H9 (cell line): ENCODE measurements at regions not wholly inside any gene's neighbourhood (a gene's known extent, or its start where the extent isn't known, plus 50 kb on each side); places are given as distances from the start of the nearest gene placed in this dataset.

Experiments used
- DNase-seq: peaks from one replicate; pipeline ENCODE4 v3.0.0-alpha.2; 2017
- H2AFZ ChIP-seq: one replicate; pipeline ENCODE4 v1.6.1; 2013; ENCODE audit warnings: mild to moderate bottlenecking, low read length, control low read depth, moderate library complexity
- H2AK5ac ChIP-seq: 2 replicates; pipeline ENCODE4 v1.6.1; 2013; ENCODE audit warnings: low read length, control low read depth, mixed read lengths; ENCODE audit not compliant: insufficient read length
- H2BK120ac ChIP-seq: one replicate; pipeline ENCODE4 v1.6.1; 2013; ENCODE audit warnings: low read depth, mild to moderate bottlenecking, low read length, control low read depth, inconsistent platforms; ENCODE audit not compliant: poor library complexity, severe bottlenecking
- H2BK12ac ChIP-seq: 2 replicates; pipeline ENCODE4 v1.6.1; 2013; ENCODE audit warnings: low read length, control low read depth, mixed read lengths, low read depth; ENCODE audit not compliant: insufficient read length
- H2BK15ac ChIP-seq: 2 replicates; pipeline ENCODE4 v1.6.1; 2013; ENCODE audit warnings: low read depth, low read length, control low read depth
- H2BK20ac ChIP-seq: one replicate; pipeline ENCODE4 v1.6.1; 2013; ENCODE audit warnings: low read depth, mild to moderate bottlenecking, low read length, control low read depth, inconsistent platforms; ENCODE audit not compliant: poor library complexity, severe bottlenecking
- H2BK5ac ChIP-seq: 2 replicates; pipeline ENCODE4 v1.6.1; 2013; ENCODE audit warnings: low read length, control low read depth, mixed read lengths; ENCODE audit not compliant: insufficient read length
- H3K14ac ChIP-seq: 2 replicates; pipeline ENCODE4 v1.6.1; 2013; ENCODE audit warnings: low read length, control low read depth; ENCODE audit not compliant: insufficient read depth
- H3K18ac ChIP-seq: 2 replicates; pipeline ENCODE4 v1.6.1; 2013; ENCODE audit warnings: low read depth, mild to moderate bottlenecking, mixed read lengths, low read length, control low read depth; ENCODE audit not compliant: insufficient read length
- H3K23ac ChIP-seq: 2 replicates; pipeline ENCODE4 v1.6.1; 2013; ENCODE audit warnings: low read length, control low read depth, mixed read lengths, low read depth; ENCODE audit not compliant: insufficient read length
- H3K23me2 ChIP-seq: 2 replicates; pipeline ENCODE4 v1.6.1; 2013; ENCODE audit warnings: low read depth, mild to moderate bottlenecking, mixed read lengths, low read length, control low read depth; ENCODE audit not compliant: insufficient read length, poor library complexity, severe bottlenecking
- H3K27ac ChIP-seq: 2 replicates; pipeline ENCODE4 v1.5.1; 2013; ENCODE audit warnings: low read length, control low read depth, mixed read lengths, low read depth; ENCODE audit not compliant: insufficient read length
- H3K27me3 ChIP-seq: 2 replicates; pipeline ENCODE4 v1.6.1; 2013; ENCODE audit warnings: low read length, control low read depth, inconsistent platforms; ENCODE audit not compliant: insufficient read depth
- H3K4ac ChIP-seq: 2 replicates; pipeline ENCODE4 v1.6.1; 2013; ENCODE audit warnings: low read depth, mild to moderate bottlenecking, control low read depth, inconsistent platforms, low read length, moderate library complexity
- H3K4me1 ChIP-seq: 2 replicates; pipeline ENCODE4 v1.6.1; 2013; ENCODE audit warnings: low read length, control low read depth, inconsistent platforms; ENCODE audit not compliant: insufficient read depth
- H3K4me2 ChIP-seq: 2 replicates; pipeline ENCODE4 v1.6.1; 2013; ENCODE audit warnings: low read length, control low read depth, mixed read lengths; ENCODE audit not compliant: insufficient read length, insufficient read depth
- H3K56ac ChIP-seq: 2 replicates; pipeline ENCODE4 v1.6.1; 2013; ENCODE audit warnings: low read depth, mild to moderate bottlenecking, mixed read lengths, low read length, control low read depth; ENCODE audit not compliant: insufficient read length
- H3K79me1 ChIP-seq: 2 replicates; pipeline ENCODE4 v1.6.1; 2013; ENCODE audit warnings: low read depth, mild to moderate bottlenecking, moderate library complexity, low read length, control low read depth, inconsistent platforms; ENCODE audit not compliant: insufficient read depth, poor library complexity, severe bottlenecking
- H3K79me2 ChIP-seq: 2 replicates; pipeline ENCODE4 v1.6.1; 2013; ENCODE audit warnings: low read length, control low read depth, inconsistent platforms; ENCODE audit not compliant: insufficient read depth
- H3K9ac ChIP-seq: 2 replicates; pipeline ENCODE4 v1.6.1; 2013; ENCODE audit warnings: low read length, control low read depth, mixed read lengths; ENCODE audit not compliant: insufficient read length; ENCODE audit errors: extremely low read depth
- H3K9me3 ChIP-seq: one replicate; pipeline ENCODE4 v1.6.1; 2013; ENCODE audit warnings: low read depth, low read length, inconsistent platforms; ENCODE audit not compliant: control insufficient read depth
- H3T11ph ChIP-seq: one replicate; pipeline ENCODE4 v1.6.1; 2013; ENCODE audit warnings: mild to moderate bottlenecking, low read length, control low read depth, inconsistent platforms
- H4K20me1 ChIP-seq: one replicate; pipeline ENCODE4 v1.6.1; 2013; ENCODE audit not compliant: control insufficient read depth, insufficient read length, insufficient read depth
- H4K5ac ChIP-seq: 2 replicates; pipeline ENCODE4 v1.6.1; 2013; ENCODE audit warnings: low read depth, mild to moderate bottlenecking, mixed read lengths, low read length, control low read depth; ENCODE audit not compliant: insufficient read length
- H4K8ac ChIP-seq: replicated peaks from 2 replicates; pipeline ENCODE4 v1.6.1; 2013; ENCODE audit warnings: low read length, control low read depth, mixed read lengths, low read depth; ENCODE audit not compliant: insufficient read length
- H4K91ac ChIP-seq: 2 replicates; pipeline ENCODE4 v1.6.1; 2013; ENCODE audit warnings: low read depth, mild to moderate bottlenecking, moderate library complexity, mixed read lengths, low read length, control low read depth; ENCODE audit not compliant: insufficient read length
- H3K27ac Mint-ChIP-seq, 3 experiments: 2 replicates in 2 of 3; 3 replicates in 1 of 3; pipeline ENCODE4 v1.8.0; 2020 to 2021; ENCODE audit warnings: mixed read lengths in 3 of 3, mild to moderate bottlenecking in 1 of 3, moderate library complexity in 1 of 3
- H3K27me3 Mint-ChIP-seq: 2 replicates; pipeline ENCODE4 v1.8.0; 2021; ENCODE audit warnings: low read depth, mild to moderate bottlenecking, moderate library complexity, mixed read lengths
- H3K36me3 Mint-ChIP-seq, 3 experiments: 2 replicates in 2 of 3; 3 replicates in 1 of 3; pipeline ENCODE4 v1.8.0; 2020 to 2021; ENCODE audit warnings: low read depth in 3 of 3, mixed read lengths in 3 of 3; ENCODE audit not compliant: insufficient read depth in 1 of 3
- H3K4me1 Mint-ChIP-seq, 2 experiments: 2 replicates each; pipeline ENCODE4 v1.8.0; 2020; ENCODE audit warnings: mixed read lengths in 2 of 2
- H3K4me3 Mint-ChIP-seq, 2 experiments: 2 replicates in 1 of 2; 3 replicates in 1 of 2; pipeline ENCODE4 v1.8.0; 2020 to 2021; ENCODE audit warnings: mild to moderate bottlenecking in 2 of 2, mixed read lengths in 2 of 2, moderate library complexity in 1 of 2
- H3K9me3 Mint-ChIP-seq, 2 experiments: 2 replicates in 1 of 2; 3 replicates in 1 of 2; pipeline ENCODE4 v1.8.0; 2020; ENCODE audit warnings: mild to moderate bottlenecking in 2 of 2, mixed read lengths in 2 of 2, moderate library complexity in 1 of 2
- WGBS: extraction: QIAGEN DNeasy Blood & Tissue Kit; methylation state at CpG from one replicate; pipeline ENCODE4 v1.1.7; 2013; ENCODE audit warnings: missing lambda C conversion rate, low lambda C conversion rate, mixed read lengths; ENCODE audit not compliant: insufficient read length; ENCODE audit errors: extremely low coverage; 5-methylcytosine and 5-hydroxymethylcytosine counted together
- TF ChIP-seq, protein P1 (sequence below): fragments of 200-600 bp; sonication (generic); conservative IDR thresholded peaks from 3 replicates; pipeline ENCODE4 v1.8.0; 2021; ENCODE audit warnings: antibody characterized with exemption, mild to moderate bottlenecking

- Histone ChIP-seq H3K27me3 (no peaks in the 10 kb centered on the region), H3K27ac (no peak overlapping the region), H3K14ac (no peak overlapping the region), H3K56ac (no peak overlapping the region), H4K8ac (no peak overlapping the region), H4K91ac (no peak overlapping the region), H3K9me3 (no peaks in the 10 kb centered on the region), H2AK5ac (no peak overlapping the region), H3K4me1 (no peaks in the 10 kb centered on the region), H4K5ac (no peak overlapping the region), H3T11ph (no peak overlapping the region), H2BK12ac (no peak overlapping the region), H3K79me2 (no peaks in the 10 kb centered on the region), H2BK120ac (no peak overlapping the region), H3K9ac (no peak overlapping the region), H3K4ac (no peak overlapping the region), H3K4me2 (no peak overlapping the region), H2AFZ (no peak overlapping the region), H4K20me1 (no peaks in the 10 kb centered on the region), H3K79me1 (no peaks in the 10 kb centered on the region), H3K23ac (no peak overlapping the region), H3K18ac (no peak overlapping the region), H2BK5ac (no peak overlapping the region), H2BK20ac (no peak overlapping the region), H2BK15ac (no peak overlapping the region), H3K23me2 (no peaks in the 10 kb centered on the region)
- no peak overlapping the region; a peak in 1 of 7 replicates for H3K27ac Mint-ChIP-seq
- no peaks in the 10 kb centered on the region for H3K27me3 Mint-ChIP-seq
- TF ChIP-seq, protein P1, sequence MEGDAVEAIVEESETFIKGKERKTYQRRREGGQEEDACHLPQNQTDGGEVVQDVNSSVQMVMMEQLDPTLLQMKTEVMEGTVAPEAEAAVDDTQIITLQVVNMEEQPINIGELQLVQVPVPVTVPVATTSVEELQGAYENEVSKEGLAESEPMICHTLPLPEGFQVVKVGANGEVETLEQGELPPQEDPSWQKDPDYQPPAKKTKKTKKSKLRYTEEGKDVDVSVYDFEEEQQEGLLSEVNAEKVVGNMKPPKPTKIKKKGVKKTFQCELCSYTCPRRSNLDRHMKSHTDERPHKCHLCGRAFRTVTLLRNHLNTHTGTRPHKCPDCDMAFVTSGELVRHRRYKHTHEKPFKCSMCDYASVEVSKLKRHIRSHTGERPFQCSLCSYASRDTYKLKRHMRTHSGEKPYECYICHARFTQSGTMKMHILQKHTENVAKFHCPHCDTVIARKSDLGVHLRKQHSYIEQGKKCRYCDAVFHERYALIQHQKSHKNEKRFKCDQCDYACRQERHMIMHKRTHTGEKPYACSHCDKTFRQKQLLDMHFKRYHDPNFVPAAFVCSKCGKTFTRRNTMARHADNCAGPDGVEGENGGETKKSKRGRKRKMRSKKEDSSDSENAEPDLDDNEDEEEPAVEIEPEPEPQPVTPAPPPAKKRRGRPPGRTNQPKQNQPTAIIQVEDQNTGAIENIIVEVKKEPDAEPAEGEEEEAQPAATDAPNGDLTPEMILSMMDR, result no peak
- H3K4me3 Mint-ChIP-seq, result no peak overlapping the region
- no CpG with 5 or more reads among the region's 3 CpGs for WGBS
- DNase-seq, result no peak
- H3K36me3 Mint-ChIP-seq, result no peaks in the 10 kb centered on the region
- H3K4me1 Mint-ChIP-seq, result no peaks in the 10 kb centered on the region
- no peaks in the 10 kb centered on the region for H3K9me3 Mint-ChIP-seq
Observed at GRCh38 chr4:125826801-125827695, 512.3 kb downstream of the FAT4 start.
